ENCODE measurements at regions not wholly inside any gene's neighbourhood (a gene's known extent, or its start where the extent isn't known, plus 50 kb on each side); places are given as distances from the start of the nearest gene placed in this dataset.

DNA sequence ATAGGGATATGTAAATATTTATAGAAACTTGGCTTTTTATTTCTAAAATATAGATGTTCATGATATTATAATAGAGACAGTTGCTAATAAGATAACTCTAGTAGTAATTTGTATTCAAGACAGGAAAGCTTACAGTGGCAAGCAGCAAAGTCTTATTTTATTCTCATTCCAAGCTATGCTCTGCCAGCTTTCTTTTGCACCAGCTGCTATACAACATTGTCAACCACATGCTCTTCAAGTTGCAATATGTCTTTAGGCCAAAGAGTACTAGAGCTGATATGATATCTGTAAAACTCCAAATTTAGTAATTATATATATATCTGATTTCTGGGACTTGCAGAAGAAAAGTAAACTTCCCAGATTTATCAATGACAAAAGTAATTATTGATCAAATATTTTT, 350.1 kb downstream of the HGF start:
- Histone ChIP-seq H3K9ac (ENCODE audit: low read length) (no peak overlapping the region), H3K27me3 (replicated peaks in 1 of 4; ENCODE audit: control extremely low read depth in 1 of 4, control insufficient read depth in 3 of 4, insufficient read depth in 4 of 4, low read length in 3 of 4) (no peaks in the 10 kb centered on the region), H3K4me1 (ENCODE audit: control insufficient read depth in 2 of 2, insufficient read depth in 2 of 2, low read length in 2 of 2) (no peaks in the 10 kb centered on the region), H2AFZ (ENCODE audit: insufficient read depth, low read depth, low read length, poor library complexity, severe bottlenecking) (no peak overlapping the region), H3K4me2 (replicated peaks; ENCODE audit: low read depth, low read length, poor library complexity, severe bottlenecking) (no peak overlapping the region), H3K9me3 (ENCODE audit: control extremely low read depth in 1 of 3, control insufficient read depth in 2 of 3, insufficient read depth in 1 of 3, low read length in 2 of 3) (peaks cover 0 to 3% (median 0%) of the 10 kb centered on the region in 3 donors), H3K27ac (ENCODE audit: low read length in 2 of 2) (no peak overlapping the region), H3K36me3 (replicated peaks in 1 of 2; ENCODE audit: control extremely low read depth in 1 of 2, control insufficient read depth in 1 of 2, extremely low read depth in 1 of 2, insufficient read depth in 2 of 2, low read length in 1 of 2) (no peaks in the 10 kb centered on the region), H3K79me2 (ENCODE audit: control insufficient read depth, insufficient read depth, low read length) (no peaks in the 10 kb centered on the region), H3K4me3 (ENCODE audit: control extremely low read depth in 1 of 5, extremely low read depth in 1 of 5, insufficient read depth in 1 of 5, low read depth in 2 of 5, low read length in 4 of 5) (no peak overlapping the region), H4K20me1 (ENCODE audit: control insufficient read depth, insufficient read depth, low read length, poor library complexity, severe bottlenecking) (no peaks in the 10 kb centered on the region)
- TF ChIP-seq, protein P1, sequence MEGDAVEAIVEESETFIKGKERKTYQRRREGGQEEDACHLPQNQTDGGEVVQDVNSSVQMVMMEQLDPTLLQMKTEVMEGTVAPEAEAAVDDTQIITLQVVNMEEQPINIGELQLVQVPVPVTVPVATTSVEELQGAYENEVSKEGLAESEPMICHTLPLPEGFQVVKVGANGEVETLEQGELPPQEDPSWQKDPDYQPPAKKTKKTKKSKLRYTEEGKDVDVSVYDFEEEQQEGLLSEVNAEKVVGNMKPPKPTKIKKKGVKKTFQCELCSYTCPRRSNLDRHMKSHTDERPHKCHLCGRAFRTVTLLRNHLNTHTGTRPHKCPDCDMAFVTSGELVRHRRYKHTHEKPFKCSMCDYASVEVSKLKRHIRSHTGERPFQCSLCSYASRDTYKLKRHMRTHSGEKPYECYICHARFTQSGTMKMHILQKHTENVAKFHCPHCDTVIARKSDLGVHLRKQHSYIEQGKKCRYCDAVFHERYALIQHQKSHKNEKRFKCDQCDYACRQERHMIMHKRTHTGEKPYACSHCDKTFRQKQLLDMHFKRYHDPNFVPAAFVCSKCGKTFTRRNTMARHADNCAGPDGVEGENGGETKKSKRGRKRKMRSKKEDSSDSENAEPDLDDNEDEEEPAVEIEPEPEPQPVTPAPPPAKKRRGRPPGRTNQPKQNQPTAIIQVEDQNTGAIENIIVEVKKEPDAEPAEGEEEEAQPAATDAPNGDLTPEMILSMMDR (IDR thresholded peaks at IDR 0.05), result no peak
- TF ChIP-seq EZH2 (IDR thresholded peaks at IDR 0.05; ENCODE audit: borderline replicate concordance, insufficient read depth, low read depth, low read length, poor library complexity, severe bottlenecking), result no peak
- Mint-ChIP-seq H3K4me1 (no peaks in the 10 kb centered on the region), H3K27me3 (no peaks in the 10 kb centered on the region), H3K4me3 (no peak overlapping the region), H3K27ac (no peak overlapping the region), H3K9me3 (ENCODE audit: insufficient read depth) (no peaks in the 10 kb centered on the region)
- intact Hi-C loops (cut with micrococcal nuclease), result no loop called here
- CTCF ChIA-PET, result no interaction called here
- DNase-seq (no peak), ATAC-seq (ENCODE audit: low read depth) (no peak)
- POLR2A ChIA-PET, result no interaction called here

DNA sequence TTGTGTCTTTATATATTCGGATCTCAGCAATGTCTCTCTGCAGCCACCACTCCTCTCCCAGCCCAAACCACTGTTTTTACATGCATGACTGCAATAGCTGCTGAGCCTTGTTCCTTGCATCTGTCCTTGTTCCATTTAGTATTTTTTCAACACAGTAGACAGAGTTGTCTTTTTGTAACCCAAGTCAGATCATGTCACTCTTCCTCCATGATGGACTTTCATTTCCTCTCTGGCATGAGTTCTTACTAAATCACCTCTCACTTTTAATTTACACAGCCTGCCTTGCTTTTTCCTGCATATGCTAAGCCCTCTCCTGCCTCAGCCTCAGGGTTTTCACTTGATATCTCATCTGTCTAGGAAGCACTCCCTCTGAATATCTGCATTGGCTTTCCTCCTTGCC, 353.2 kb downstream of the HGF start:
- peaks cover 0 to 3% (median 0%) of the 10 kb centered on the region in 3 donors for H3K9me3 ChIP-seq (ENCODE audit: control extremely low read depth in 1 of 3, control insufficient read depth in 2 of 3, insufficient read depth in 1 of 3, low read length in 2 of 3)
- 100% methylated on average over 1 of the region's 1 CpG for WGBS (ENCODE audit: insufficient coverage)
- no peak overlapping the region for H3K4me3 ChIP-seq (ENCODE audit: control extremely low read depth in 1 of 5, extremely low read depth in 1 of 5, insufficient read depth in 1 of 5, low read depth in 2 of 5, low read length in 4 of 5)
- Mint-ChIP-seq H3K9me3 (ENCODE audit: insufficient read depth) (no peaks in the 10 kb centered on the region), H3K27ac (no peak overlapping the region), H3K4me3 (no peak overlapping the region), H3K4me1 (no peaks in the 10 kb centered on the region), H3K27me3 (no peaks in the 10 kb centered on the region)
- no peak overlapping the region for H2AFZ ChIP-seq (ENCODE audit: insufficient read depth, low read depth, low read length, poor library complexity, severe bottlenecking)
- H3K9ac ChIP-seq (ENCODE audit: low read length), result no peak overlapping the region
- H3K79me2 ChIP-seq (ENCODE audit: control insufficient read depth, insufficient read depth, low read length), result no peaks in the 10 kb centered on the region
- no peak for TF ChIP-seq EZH2 (IDR thresholded peaks at IDR 0.05; ENCODE audit: borderline replicate concordance, insufficient read depth, low read depth, low read length, poor library complexity, severe bottlenecking)
- TF ChIP-seq, protein P1 (IDR thresholded peaks at IDR 0.05), result no peak
- no peak overlapping the region for H3K4me2 ChIP-seq (replicated peaks; ENCODE audit: low read depth, low read length, poor library complexity, severe bottlenecking)
- H3K4me1 ChIP-seq (ENCODE audit: control insufficient read depth in 2 of 2, insufficient read depth in 2 of 2, low read length in 2 of 2), result no peaks in the 10 kb centered on the region
- H3K27ac ChIP-seq (ENCODE audit: low read length in 2 of 2), result no peak overlapping the region
- H4K20me1 ChIP-seq (ENCODE audit: control insufficient read depth, insufficient read depth, low read length, poor library complexity, severe bottlenecking), result no peaks in the 10 kb centered on the region
- ATAC-seq (ENCODE audit: low read depth), result no peak
- POLR2A ChIA-PET, result no interaction called here
- DNase-seq, result no peak
- CTCF ChIA-PET, result no interaction called here
- H3K36me3 ChIP-seq (replicated peaks in 1 of 2; ENCODE audit: control extremely low read depth in 1 of 2, control insufficient read depth in 1 of 2, extremely low read depth in 1 of 2, insufficient read depth in 2 of 2, low read length in 1 of 2), result no peaks in the 10 kb centered on the region
- intact Hi-C loops (cut with micrococcal nuclease), result no loop called here
- no peaks in the 10 kb centered on the region for H3K27me3 ChIP-seq (replicated peaks in 1 of 4; ENCODE audit: control extremely low read depth in 1 of 4, control insufficient read depth in 3 of 4, insufficient read depth in 4 of 4, low read length in 3 of 4)

All from B cell (primary cell).